GM12878 (cell line): ENCODE measurements at regions not wholly inside any gene's neighbourhood (a gene's known extent, or its start where the extent isn't known, plus 50 kb on each side); places are given as distances from the start of the nearest gene placed in this dataset.

Experiments
- BACH1 ChIP-seq: fragments of 450-650 bp; IDR thresholded peaks from 2 replicates; pipeline ENCODE4 v1.6.1; 2017; ENCODE audit warnings: mild to moderate bottlenecking, borderline replicate concordance
- CHD2 ChIP-seq: IDR thresholded peaks from 2 replicates; pipeline ENCODE4 v1.6.1; 2011; ENCODE audit warnings: low read depth, low read length, improper control_type of control experiment, borderline replicate concordance
- ESRRA ChIP-seq: IDR thresholded peaks from 2 replicates; pipeline ENCODE4 v1.6.1; 2012; ENCODE audit warnings: mild to moderate bottlenecking, low read length, improper control_type of control experiment
- IRF4 ChIP-seq: IDR thresholded peaks from 2 replicates; pipeline ENCODE4 v1.6.1; 2011; ENCODE audit warnings: low read depth, low read length
- JUNB ChIP-seq: IDR thresholded peaks from 2 replicates; pipeline ENCODE4 v1.6.1; 2016; ENCODE audit warnings: antibody characterized with exemption, mild to moderate bottlenecking
- MXI1 ChIP-seq: fragments of 150-350 bp; IDR thresholded peaks from 2 replicates; pipeline ENCODE4 v1.6.1; 2011; ENCODE audit warnings: low read depth, mild to moderate bottlenecking, inconsistent platforms, low read length, improper control_type of control experiment
- NBN ChIP-seq: fragments of 450-650 bp; IDR thresholded peaks from 2 replicates; pipeline ENCODE4 v1.6.1; 2016
- NFYB ChIP-seq: IDR thresholded peaks from 2 replicates; pipeline ENCODE4 v1.6.1; 2011; ENCODE audit warnings: low read depth, mild to moderate bottlenecking, low read length, improper control_type of control experiment, moderate library complexity; ENCODE audit not compliant: insufficient read depth
- PML ChIP-seq: IDR thresholded peaks from 2 replicates; pipeline ENCODE4 v1.6.1; 2012; ENCODE audit warnings: low read length, inconsistent platforms
- RAD21 ChIP-seq: IDR thresholded peaks from 2 replicates; pipeline ENCODE4 v1.6.1; 2011; ENCODE audit warnings: mild to moderate bottlenecking, low read depth, low read length, moderate library complexity; ENCODE audit not compliant: insufficient read depth
- RB1 ChIP-seq: fragments of 450-650 bp; formaldehyde crosslinking; IDR thresholded peaks from 2 replicates; pipeline ENCODE4 v1.6.1; 2017; ENCODE audit warnings: mild to moderate bottlenecking, borderline replicate concordance
- SIN3A ChIP-seq: IDR thresholded peaks from 2 replicates; pipeline ENCODE4 v1.6.1; 2012; ENCODE audit warnings: low read depth, low read length, improper control_type of control experiment
- SMARCA5 ChIP-seq: fragments of 450-650 bp; IDR thresholded peaks from 2 replicates; pipeline ENCODE4 v1.6.1; 2017; ENCODE audit warnings: mild to moderate bottlenecking
- SRF ChIP-seq, 2 experiments: IDR thresholded peaks; 2 replicates each; pipeline ENCODE4 v1.6.1; 2011; ENCODE audit warnings: low read depth in 2 of 2, low read length in 2 of 2, mild to moderate bottlenecking in 1 of 2, moderate library complexity in 1 of 2
- STAT3 ChIP-seq: IDR thresholded peaks from 2 replicates; pipeline ENCODE4 v1.6.1; 2011; ENCODE audit warnings: low read depth, low read length, improper control_type of control experiment
- TARDBP ChIP-seq: IDR thresholded peaks from 2 replicates; pipeline ENCODE4 v1.6.1; 2016; ENCODE audit warnings: borderline replicate concordance
- ZSCAN29 ChIP-seq: fragments of 450-650 bp; IDR thresholded peaks from 2 replicates; pipeline ENCODE4 v1.6.1; 2017; ENCODE audit warnings: mild to moderate bottlenecking, moderate library complexity
- TF ChIP-seq, protein P1 (sequence below): IDR thresholded peaks from 2 replicates; pipeline ENCODE4 v1.6.1; 2012; ENCODE audit warnings: improper control_type of control experiment, low read depth, low read length; ENCODE audit not compliant: insufficient replicate concordance
- TF ChIP-seq, protein P2 (sequence below): fragments of 450-650 bp; IDR thresholded peaks from 2 replicates; pipeline ENCODE4 v1.6.1; 2016; ENCODE audit warnings: mild to moderate bottlenecking, moderate library complexity, borderline replicate concordance
- TF ChIP-seq, protein P3 (sequence below): IDR thresholded peaks from 2 replicates; pipeline ENCODE4 v1.6.1; 2011; ENCODE audit warnings: low read depth, mild to moderate bottlenecking, low read length, moderate library complexity, borderline replicate concordance; ENCODE audit errors: extremely low read depth
- TF ChIP-seq, protein P4 (sequence below): IDR thresholded peaks from 2 replicates; pipeline ENCODE4 v1.6.1; 2012; ENCODE audit warnings: low read depth, low read length, improper control_type of control experiment

DNA sequence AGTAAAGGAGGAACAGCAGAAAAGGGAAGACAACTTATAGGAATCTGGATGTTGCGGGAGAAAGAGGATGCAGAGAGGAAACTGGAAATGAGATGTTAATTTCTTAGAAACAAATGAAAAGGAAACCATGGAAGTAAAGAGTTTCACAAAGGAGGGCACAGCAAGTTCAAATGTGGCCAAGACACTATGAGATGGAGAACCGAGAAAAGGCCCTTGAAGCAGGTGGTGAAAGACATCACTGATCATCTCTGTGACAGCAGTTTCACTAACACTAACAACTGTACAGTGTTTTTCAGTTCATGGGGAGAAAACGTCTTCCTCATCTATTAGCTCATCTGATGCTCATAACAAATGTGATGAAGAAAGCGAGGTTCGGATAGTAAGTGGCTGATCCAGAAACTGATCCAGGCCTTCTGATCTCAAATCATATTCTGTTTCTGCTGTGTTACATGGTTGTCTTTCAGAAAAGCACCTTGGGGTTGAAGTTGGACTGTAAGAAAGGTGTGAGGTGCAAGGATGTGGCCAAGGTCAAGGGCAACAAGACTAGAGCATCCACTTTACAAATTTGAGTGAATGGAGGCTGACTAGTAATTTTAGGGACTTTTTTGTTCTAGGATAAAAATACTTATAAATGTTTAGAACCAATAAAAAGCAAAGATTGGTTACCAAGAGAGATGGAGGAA is 492.1 kb upstream of the CADM1 start (continued):
- TF ChIP-seq, protein P1, sequence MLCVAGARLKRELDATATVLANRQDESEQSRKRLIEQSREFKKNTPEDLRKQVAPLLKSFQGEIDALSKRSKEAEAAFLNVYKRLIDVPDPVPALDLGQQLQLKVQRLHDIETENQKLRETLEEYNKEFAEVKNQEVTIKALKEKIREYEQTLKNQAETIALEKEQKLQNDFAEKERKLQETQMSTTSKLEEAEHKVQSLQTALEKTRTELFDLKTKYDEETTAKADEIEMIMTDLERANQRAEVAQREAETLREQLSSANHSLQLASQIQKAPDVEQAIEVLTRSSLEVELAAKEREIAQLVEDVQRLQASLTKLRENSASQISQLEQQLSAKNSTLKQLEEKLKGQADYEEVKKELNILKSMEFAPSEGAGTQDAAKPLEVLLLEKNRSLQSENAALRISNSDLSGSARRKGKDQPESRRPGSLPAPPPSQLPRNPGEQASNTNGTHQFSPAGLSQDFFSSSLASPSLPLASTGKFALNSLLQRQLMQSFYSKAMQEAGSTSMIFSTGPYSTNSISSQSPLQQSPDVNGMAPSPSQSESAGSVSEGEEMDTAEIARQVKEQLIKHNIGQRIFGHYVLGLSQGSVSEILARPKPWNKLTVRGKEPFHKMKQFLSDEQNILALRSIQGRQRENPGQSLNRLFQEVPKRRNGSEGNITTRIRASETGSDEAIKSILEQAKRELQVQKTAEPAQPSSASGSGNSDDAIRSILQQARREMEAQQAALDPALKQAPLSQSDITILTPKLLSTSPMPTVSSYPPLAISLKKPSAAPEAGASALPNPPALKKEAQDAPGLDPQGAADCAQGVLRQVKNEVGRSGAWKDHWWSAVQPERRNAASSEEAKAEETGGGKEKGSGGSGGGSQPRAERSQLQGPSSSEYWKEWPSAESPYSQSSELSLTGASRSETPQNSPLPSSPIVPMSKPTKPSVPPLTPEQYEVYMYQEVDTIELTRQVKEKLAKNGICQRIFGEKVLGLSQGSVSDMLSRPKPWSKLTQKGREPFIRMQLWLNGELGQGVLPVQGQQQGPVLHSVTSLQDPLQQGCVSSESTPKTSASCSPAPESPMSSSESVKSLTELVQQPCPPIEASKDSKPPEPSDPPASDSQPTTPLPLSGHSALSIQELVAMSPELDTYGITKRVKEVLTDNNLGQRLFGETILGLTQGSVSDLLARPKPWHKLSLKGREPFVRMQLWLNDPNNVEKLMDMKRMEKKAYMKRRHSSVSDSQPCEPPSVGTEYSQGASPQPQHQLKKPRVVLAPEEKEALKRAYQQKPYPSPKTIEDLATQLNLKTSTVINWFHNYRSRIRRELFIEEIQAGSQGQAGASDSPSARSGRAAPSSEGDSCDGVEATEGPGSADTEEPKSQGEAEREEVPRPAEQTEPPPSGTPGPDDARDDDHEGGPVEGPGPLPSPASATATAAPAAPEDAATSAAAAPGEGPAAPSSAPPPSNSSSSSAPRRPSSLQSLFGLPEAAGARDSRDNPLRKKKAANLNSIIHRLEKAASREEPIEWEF = no peak
- TF ChIP-seq JUNB (peak; percentile 47; the same call in 1 of the 2 replicates), STAT3 (no peak), IRF4 (peak; percentile 83), RB1 (no peak), SMARCA5 (no peak), ZSCAN29 (no peak), NFYB (no peak), SIN3A (no peak), SRF (IDR thresholded peaks at IDR 0.05; ENCODE audit: low read depth in 2 of 2, low read length in 2 of 2) (no peak), ESRRA (peak; percentile 95), PML (no peak; the same call in 1 of the 2 replicates), CHD2 (0 out of 2 replicates have a peak, but pooled peaks have one; percentile 22), BACH1 (peak; percentile 31; the same call in 1 of the 2 replicates), MXI1 (no peak), TARDBP (no peak), NBN (peak; percentile 68; the same call in 1 of the 2 replicates), RAD21 (no peak)
- TF ChIP-seq, protein P2, sequence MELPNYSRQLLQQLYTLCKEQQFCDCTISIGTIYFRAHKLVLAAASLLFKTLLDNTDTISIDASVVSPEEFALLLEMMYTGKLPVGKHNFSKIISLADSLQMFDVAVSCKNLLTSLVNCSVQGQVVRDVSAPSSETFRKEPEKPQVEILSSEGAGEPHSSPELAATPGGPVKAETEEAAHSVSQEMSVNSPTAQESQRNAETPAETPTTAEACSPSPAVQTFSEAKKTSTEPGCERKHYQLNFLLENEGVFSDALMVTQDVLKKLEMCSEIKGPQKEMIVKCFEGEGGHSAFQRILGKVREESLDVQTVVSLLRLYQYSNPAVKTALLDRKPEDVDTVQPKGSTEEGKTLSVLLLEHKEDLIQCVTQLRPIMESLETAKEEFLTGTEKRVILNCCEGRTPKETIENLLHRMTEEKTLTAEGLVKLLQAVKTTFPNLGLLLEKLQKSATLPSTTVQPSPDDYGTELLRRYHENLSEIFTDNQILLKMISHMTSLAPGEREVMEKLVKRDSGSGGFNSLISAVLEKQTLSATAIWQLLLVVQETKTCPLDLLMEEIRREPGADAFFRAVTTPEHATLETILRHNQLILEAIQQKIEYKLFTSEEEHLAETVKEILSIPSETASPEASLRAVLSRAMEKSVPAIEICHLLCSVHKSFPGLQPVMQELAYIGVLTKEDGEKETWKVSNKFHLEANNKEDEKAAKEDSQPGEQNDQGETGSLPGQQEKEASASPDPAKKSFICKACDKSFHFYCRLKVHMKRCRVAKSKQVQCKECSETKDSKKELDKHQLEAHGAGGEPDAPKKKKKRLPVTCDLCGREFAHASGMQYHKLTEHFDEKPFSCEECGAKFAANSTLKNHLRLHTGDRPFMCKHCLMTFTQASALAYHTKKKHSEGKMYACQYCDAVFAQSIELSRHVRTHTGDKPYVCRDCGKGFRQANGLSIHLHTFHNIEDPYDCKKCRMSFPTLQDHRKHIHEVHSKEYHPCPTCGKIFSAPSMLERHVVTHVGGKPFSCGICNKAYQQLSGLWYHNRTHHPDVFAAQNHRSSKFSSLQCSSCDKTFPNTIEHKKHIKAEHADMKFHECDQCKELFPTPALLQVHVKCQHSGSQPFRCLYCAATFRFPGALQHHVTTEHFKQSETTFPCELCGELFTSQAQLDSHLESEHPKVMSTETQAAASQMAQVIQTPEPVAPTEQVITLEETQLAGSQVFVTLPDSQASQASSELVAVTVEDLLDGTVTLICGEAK = no peak
- TF ChIP-seq, protein P3, sequence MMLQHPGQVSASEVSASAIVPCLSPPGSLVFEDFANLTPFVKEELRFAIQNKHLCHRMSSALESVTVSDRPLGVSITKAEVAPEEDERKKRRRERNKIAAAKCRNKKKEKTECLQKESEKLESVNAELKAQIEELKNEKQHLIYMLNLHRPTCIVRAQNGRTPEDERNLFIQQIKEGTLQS = no peak
- TF ChIP-seq, protein P4, sequence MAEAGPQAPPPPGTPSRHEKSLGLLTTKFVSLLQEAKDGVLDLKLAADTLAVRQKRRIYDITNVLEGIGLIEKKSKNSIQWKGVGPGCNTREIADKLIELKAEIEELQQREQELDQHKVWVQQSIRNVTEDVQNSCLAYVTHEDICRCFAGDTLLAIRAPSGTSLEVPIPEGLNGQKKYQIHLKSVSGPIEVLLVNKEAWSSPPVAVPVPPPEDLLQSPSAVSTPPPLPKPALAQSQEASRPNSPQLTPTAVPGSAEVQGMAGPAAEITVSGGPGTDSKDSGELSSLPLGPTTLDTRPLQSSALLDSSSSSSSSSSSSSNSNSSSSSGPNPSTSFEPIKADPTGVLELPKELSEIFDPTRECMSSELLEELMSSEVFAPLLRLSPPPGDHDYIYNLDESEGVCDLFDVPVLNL = no peak
